ENCODE measurements at regions not wholly inside any gene's neighbourhood (a gene's known extent, or its start where the extent isn't known, plus 50 kb on each side); places are given as distances from the start of the nearest gene placed in this dataset.

GRCh38 chr6:92828788-92829187 lies 590.6 kb downstream of the EPHA7 start:
- H3K9me3 ChIP-seq = no peaks in the 10 kb centered on the region
- Mint-ChIP-seq H3K36me3 (ENCODE audit: insufficient read depth, unreplicated experiment) (no peaks in the 10 kb centered on the region), H3K27me3 (ENCODE audit: insufficient read depth, unreplicated experiment) (no peaks in the 10 kb centered on the region), H3K27ac (ENCODE audit: unreplicated experiment) (no peak overlapping the region), H3K4me3 (ENCODE audit: unreplicated experiment) (no peak overlapping the region), H3K4me1 (ENCODE audit: low read depth, unreplicated experiment) (no peaks in the 10 kb centered on the region), H3K9me3 (ENCODE audit: unreplicated experiment) (no peaks in the 10 kb centered on the region)
- ChIA-PET CTCF (no interaction called here), POLR2A (no interaction called here)
- H3K27me3 ChIP-seq (replicated peaks; ENCODE audit: control insufficient read depth, insufficient read depth, low read length) = no peaks in the 10 kb centered on the region
- DNase-seq = no peak
- TF ChIP-seq, protein P1, sequence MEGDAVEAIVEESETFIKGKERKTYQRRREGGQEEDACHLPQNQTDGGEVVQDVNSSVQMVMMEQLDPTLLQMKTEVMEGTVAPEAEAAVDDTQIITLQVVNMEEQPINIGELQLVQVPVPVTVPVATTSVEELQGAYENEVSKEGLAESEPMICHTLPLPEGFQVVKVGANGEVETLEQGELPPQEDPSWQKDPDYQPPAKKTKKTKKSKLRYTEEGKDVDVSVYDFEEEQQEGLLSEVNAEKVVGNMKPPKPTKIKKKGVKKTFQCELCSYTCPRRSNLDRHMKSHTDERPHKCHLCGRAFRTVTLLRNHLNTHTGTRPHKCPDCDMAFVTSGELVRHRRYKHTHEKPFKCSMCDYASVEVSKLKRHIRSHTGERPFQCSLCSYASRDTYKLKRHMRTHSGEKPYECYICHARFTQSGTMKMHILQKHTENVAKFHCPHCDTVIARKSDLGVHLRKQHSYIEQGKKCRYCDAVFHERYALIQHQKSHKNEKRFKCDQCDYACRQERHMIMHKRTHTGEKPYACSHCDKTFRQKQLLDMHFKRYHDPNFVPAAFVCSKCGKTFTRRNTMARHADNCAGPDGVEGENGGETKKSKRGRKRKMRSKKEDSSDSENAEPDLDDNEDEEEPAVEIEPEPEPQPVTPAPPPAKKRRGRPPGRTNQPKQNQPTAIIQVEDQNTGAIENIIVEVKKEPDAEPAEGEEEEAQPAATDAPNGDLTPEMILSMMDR (IDR thresholded peaks at IDR 0.05; ENCODE audit: insufficient read depth in 1 of 2, low read depth in 1 of 2, low read length in 1 of 2, severe bottlenecking in 1 of 2, unreplicated experiment in 1 of 2) = no peak
- H3K4me1 ChIP-seq = no peaks in the 10 kb centered on the region
- intact Hi-C loops (cut with micrococcal nuclease; ENCODE audit: unreplicated experiment) = no loop called here
- no peak overlapping the region for H3K4me3 ChIP-seq (ENCODE audit: low read depth, low read length)
- no peaks in the 10 kb centered on the region for H3K36me3 ChIP-seq (ENCODE audit: control insufficient read depth, insufficient read depth, low read length)
- no TSS peak for BruUV-seq (replicated peaks)

GRCh38 chr6:92827104-92827503 lies 592.3 kb downstream of the EPHA7 start:
- Histone ChIP-seq H3K9me3 (no peaks in the 10 kb centered on the region), H3K36me3 (ENCODE audit: control insufficient read depth, insufficient read depth, low read length) (no peaks in the 10 kb centered on the region), H3K4me1 (no peaks in the 10 kb centered on the region), H3K4me3 (ENCODE audit: low read depth, low read length) (no peak overlapping the region), H3K27me3 (replicated peaks; ENCODE audit: control insufficient read depth, insufficient read depth, low read length) (no peaks in the 10 kb centered on the region)
- Mint-ChIP-seq H3K9me3 (ENCODE audit: unreplicated experiment) (no peaks in the 10 kb centered on the region), H3K27ac (ENCODE audit: unreplicated experiment) (no peak overlapping the region), H3K4me1 (ENCODE audit: low read depth, unreplicated experiment) (no peaks in the 10 kb centered on the region), H3K36me3 (ENCODE audit: insufficient read depth, unreplicated experiment) (no peaks in the 10 kb centered on the region), H3K27me3 (ENCODE audit: insufficient read depth, unreplicated experiment) (no peaks in the 10 kb centered on the region), H3K4me3 (ENCODE audit: unreplicated experiment) (no peak overlapping the region)
- ChIA-PET CTCF (no interaction called here), POLR2A (no interaction called here)
- TF ChIP-seq, protein P1 (IDR thresholded peaks at IDR 0.05; ENCODE audit: insufficient read depth in 1 of 2, low read depth in 1 of 2, low read length in 1 of 2, severe bottlenecking in 1 of 2, unreplicated experiment in 1 of 2) = no peak
- DNase-seq = no peak
- intact Hi-C loops (cut with micrococcal nuclease; ENCODE audit: unreplicated experiment) = no loop called here
- BruUV-seq (replicated peaks) = no TSS peak

DNA sequence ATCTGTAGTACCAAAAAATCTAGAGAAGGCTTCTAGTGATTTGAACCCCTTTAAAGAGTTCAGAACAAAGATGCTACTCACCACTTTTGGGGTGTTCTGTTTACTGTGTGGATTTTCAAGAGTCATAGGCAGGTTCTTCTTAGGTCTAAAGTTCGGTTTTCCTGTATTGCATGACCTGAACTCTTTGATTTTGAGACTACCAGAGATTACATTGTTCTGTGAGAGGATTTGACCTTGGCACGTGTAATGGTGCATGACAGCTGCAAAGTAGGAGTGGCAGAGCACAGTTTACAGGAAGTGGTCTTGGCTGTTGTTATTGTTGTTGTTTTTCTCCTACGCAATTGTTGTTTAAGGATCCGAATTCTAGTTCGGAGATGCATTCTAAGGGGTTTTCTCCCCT lies 592.7 kb downstream of the EPHA7 start:
- Mint-ChIP-seq H3K36me3 (ENCODE audit: insufficient read depth, unreplicated experiment) (no peaks in the 10 kb centered on the region), H3K9me3 (ENCODE audit: unreplicated experiment) (no peaks in the 10 kb centered on the region), H3K27ac (ENCODE audit: unreplicated experiment) (no peak overlapping the region), H3K4me3 (ENCODE audit: unreplicated experiment) (no peak overlapping the region), H3K27me3 (ENCODE audit: insufficient read depth, unreplicated experiment) (no peaks in the 10 kb centered on the region), H3K4me1 (ENCODE audit: low read depth, unreplicated experiment) (no peaks in the 10 kb centered on the region)
- DNase-seq = no peak
- BruUV-seq (replicated peaks) = no TSS peak
- TF ChIP-seq, protein P1 (IDR thresholded peaks at IDR 0.05; ENCODE audit: insufficient read depth in 1 of 2, low read depth in 1 of 2, low read length in 1 of 2, severe bottlenecking in 1 of 2, unreplicated experiment in 1 of 2) = no peak
- H3K4me3 ChIP-seq (ENCODE audit: low read depth, low read length) = no peak overlapping the region
- no peaks in the 10 kb centered on the region for H3K36me3 ChIP-seq (ENCODE audit: control insufficient read depth, insufficient read depth, low read length)
- ChIA-PET POLR2A (no interaction called here), CTCF (no interaction called here)
- H3K27me3 ChIP-seq (replicated peaks; ENCODE audit: control insufficient read depth, insufficient read depth, low read length) = no peaks in the 10 kb centered on the region
- no peaks in the 10 kb centered on the region for H3K9me3 ChIP-seq
- no peaks in the 10 kb centered on the region for H3K4me1 ChIP-seq
- intact Hi-C loops (cut with micrococcal nuclease; ENCODE audit: unreplicated experiment) = no loop called here

Data from Caco-2 (cell line).